Suprapubic skin (tissue), 4 donors: ENCODE measurements at regions not wholly inside any gene's neighbourhood (a gene's known extent, or its start where the extent isn't known, plus 50 kb on each side); places are given as distances from the start of the nearest gene placed in this dataset.

Source experiments
- DNase-seq, 2 donors: peaks; one replicate each; pipeline ENCODE4 v3.0.0-alpha.2; 2019; ENCODE audit warnings: low spot score in 2 of 2
- H3K27ac ChIP-seq: fragments of 200-600 bp; sonication (generic); one replicate; pipeline ENCODE4 v1.5.1; 2019
- H3K27me3 ChIP-seq: fragments of 200-600 bp; sonication (generic); one replicate; pipeline ENCODE4 v1.5.1; 2019
- H3K36me3 ChIP-seq: fragments of 200-600 bp; sonication (generic); one replicate; pipeline ENCODE4 v1.5.1; 2019
- H3K4me1 ChIP-seq: fragments of 200-600 bp; sonication (generic); one replicate; pipeline ENCODE4 v1.5.1; 2019
- H3K4me3 ChIP-seq: fragments of 200-600 bp; sonication (generic); one replicate; pipeline ENCODE4 v1.5.1; 2019; ENCODE audit warnings: mild to moderate bottlenecking
- H3K9me3 ChIP-seq: fragments of 200-600 bp; sonication (generic); one replicate; pipeline ENCODE4 v1.5.1; 2019
- EP300 ChIP-seq: sonication (generic); formaldehyde crosslinking; IDR thresholded peaks from one replicate; pipeline ENCODE4 v1.6.1; 2017; ENCODE audit warnings: antibody characterized with exemption
- POLR2A ChIP-seq, 2 donors: fragments of 450-650 bp; IDR thresholded peaks; one replicate each; pipeline ENCODE4 v1.6.1; 2017; ENCODE audit warnings: antibody characterized with exemption in 2 of 2, mild to moderate bottlenecking in 2 of 2, moderate library complexity in 2 of 2
- POLR2AphosphoS5 ChIP-seq, 3 donors: sonication (generic); formaldehyde crosslinking; IDR thresholded peaks; one replicate each; pipeline ENCODE4 v1.6.1; 2017; ENCODE audit warnings: antibody characterized with exemption in 3 of 3
- whole genome bisulfite sequencing: methylation state at CpG from one replicate; pipeline ENCODE4 v1.1.5; 2018; 5-methylcytosine and 5-hydroxymethylcytosine counted together
- TF ChIP-seq, protein P1 (sequence below), 2 donors: fragments of 200-600 bp in 1 of 2; fragments of 450-650 bp in 1 of 2; sonication (generic) in 1 of 2; IDR thresholded peaks; one replicate each; pipeline ENCODE4 v1.5.1; 2016 to 2019; ENCODE audit warnings: antibody characterized with exemption in 2 of 2, mild to moderate bottlenecking in 1 of 2, moderate library complexity in 1 of 2

DNA sequence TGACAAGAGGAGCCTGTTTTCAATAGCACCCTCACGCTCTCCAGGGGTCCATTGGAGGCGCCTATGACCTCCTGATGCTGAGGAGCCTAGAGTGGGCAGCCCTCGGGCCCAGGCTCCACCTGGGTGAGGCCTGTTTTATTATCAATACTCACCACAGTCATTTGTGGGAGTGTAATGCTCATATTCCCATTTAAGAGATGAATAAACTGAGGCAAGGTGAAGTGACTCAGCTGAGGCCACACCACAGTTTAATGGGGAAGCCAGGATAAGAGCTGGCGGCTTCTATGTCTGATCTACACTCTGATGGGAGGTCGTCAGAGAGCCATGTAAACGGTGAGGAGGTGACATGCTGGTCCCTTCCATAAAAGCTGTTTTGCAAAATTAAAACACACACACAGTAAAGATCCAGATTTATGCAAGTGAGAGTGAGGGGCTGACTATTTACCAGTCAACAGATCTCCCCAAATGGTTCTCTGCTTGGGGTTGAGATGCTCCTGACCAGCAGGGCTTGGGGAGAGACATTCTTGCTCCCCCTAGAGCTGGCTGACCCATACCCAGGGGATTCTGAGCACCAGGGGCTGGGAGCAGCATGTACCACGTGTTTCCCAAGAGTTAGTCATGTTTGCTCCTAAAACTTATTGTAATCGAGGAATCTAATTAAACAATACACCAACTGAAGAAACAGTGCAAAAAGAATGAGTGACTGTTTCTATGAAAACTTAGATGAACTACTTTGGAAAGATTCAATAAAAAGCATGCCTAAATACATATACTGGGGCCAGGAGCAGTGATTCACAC, 81.0 kb upstream of the INSIG1 start:
- Histone ChIP-seq H3K9me3 (no peaks in the 10 kb centered on the region), H3K4me3 (no peak overlapping the region), H3K36me3 (no peaks in the 10 kb centered on the region), H3K27me3 (peaks cover 28% of the 10 kb centered on the region), H3K27ac (no peak overlapping the region), H3K4me1 (peaks cover 16% of the 10 kb centered on the region)
- peak in 1 of 2 donors; percentile 22 for DNase-seq
- 87% methylated on average over 8 of the region's 8 CpGs for WGBS
- TF ChIP-seq, protein P1, sequence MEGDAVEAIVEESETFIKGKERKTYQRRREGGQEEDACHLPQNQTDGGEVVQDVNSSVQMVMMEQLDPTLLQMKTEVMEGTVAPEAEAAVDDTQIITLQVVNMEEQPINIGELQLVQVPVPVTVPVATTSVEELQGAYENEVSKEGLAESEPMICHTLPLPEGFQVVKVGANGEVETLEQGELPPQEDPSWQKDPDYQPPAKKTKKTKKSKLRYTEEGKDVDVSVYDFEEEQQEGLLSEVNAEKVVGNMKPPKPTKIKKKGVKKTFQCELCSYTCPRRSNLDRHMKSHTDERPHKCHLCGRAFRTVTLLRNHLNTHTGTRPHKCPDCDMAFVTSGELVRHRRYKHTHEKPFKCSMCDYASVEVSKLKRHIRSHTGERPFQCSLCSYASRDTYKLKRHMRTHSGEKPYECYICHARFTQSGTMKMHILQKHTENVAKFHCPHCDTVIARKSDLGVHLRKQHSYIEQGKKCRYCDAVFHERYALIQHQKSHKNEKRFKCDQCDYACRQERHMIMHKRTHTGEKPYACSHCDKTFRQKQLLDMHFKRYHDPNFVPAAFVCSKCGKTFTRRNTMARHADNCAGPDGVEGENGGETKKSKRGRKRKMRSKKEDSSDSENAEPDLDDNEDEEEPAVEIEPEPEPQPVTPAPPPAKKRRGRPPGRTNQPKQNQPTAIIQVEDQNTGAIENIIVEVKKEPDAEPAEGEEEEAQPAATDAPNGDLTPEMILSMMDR (IDR thresholded peaks at IDR 0.05) = no peak
- TF ChIP-seq EP300 (no peak), POLR2A (IDR thresholded peaks at IDR 0.05) (no peak), POLR2AphosphoS5 (IDR thresholded peaks at IDR 0.05) (no peak)

DNA sequence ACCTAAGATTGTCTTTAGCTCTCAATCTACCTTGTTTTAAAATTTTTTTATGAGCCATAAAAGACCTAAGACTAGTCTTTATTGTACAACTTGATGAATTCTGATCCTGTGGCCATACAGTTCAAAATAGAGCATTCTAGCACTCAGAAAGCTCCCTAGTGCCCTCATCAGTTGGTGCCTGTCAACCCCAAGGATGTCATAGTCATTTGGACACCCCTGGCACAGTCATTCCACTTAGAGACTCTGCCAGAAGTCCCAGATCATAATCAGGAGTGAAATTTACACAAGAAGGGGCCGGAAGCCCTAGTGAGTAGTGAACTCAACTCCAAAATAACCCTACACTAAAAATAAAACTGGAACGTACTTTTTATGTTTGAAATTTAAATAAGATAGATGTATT, 80.0 kb upstream of the INSIG1 start:
- Histone ChIP-seq H3K4me1 (peaks cover 16% of the 10 kb centered on the region), H3K36me3 (no peaks in the 10 kb centered on the region), H3K27ac (no peak overlapping the region), H3K4me3 (no peak overlapping the region), H3K27me3 (peaks cover 28% of the 10 kb centered on the region), H3K9me3 (no peaks in the 10 kb centered on the region)
- DNase-seq = peak in 1 of 2 donors; percentile 4
- WGBS = 69% methylated on average over 2 of the region's 2 CpGs
- TF ChIP-seq POLR2AphosphoS5 (IDR thresholded peaks at IDR 0.05) = no peak
- TF ChIP-seq EP300 = no peak
- TF ChIP-seq POLR2A (IDR thresholded peaks at IDR 0.05) = no peak
- TF ChIP-seq, protein P1 (IDR thresholded peaks at IDR 0.05) = no peak

DNA sequence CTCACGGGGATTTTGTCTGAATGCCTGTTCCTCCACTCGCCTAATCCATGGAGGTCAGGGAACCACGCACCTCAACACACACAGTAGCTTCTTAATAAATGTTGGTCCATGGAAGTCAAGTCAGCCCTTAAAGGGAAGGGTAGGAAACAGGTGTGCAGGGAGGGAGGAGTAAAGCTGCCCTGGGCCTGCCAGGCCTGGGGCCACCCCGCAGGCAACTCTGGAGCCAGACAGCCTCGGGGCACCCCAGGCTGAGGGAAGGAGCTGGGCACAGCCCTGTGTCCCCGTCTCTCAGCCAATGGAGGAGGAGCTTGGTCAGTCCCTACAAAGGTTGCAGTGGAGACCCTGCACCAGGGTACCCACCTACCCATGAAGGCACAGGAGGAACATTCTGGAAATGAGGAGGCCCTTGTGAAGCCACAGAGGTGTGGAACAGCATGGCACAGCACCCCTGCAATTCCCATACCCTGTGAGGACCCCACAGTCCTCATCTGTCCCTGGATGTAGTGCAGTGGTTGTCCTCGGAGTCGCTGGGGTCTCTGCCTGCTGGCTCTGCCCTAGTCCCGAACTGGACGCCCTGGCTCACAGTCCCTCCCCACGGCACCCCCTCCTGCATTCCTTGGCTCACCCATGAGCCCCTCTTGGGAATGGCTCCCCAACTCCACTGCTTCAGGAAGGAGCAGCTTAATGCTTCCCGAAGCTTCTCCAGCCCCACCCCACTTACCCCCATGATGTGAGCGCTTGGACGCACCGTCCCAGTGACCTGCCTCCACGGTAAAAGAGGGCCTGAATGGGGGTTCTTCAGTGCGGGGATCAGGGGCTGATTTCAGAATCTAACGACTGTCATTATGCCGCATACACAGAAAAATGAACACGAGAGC, 79.2 kb upstream of the INSIG1 start:
- Histone ChIP-seq H3K27ac (no peak overlapping the region), H3K4me3 (no peak overlapping the region), H3K27me3 (peaks cover 28% of the 10 kb centered on the region), H3K9me3 (no peaks in the 10 kb centered on the region), H3K36me3 (no peaks in the 10 kb centered on the region), H3K4me1 (peaks cover 16% of the 10 kb centered on the region)
- TF ChIP-seq, protein P1 (IDR thresholded peaks at IDR 0.05) = no peak
- TF ChIP-seq POLR2A (IDR thresholded peaks at IDR 0.05) (no peak), POLR2AphosphoS5 (IDR thresholded peaks at IDR 0.05) (no peak), EP300 (no peak)
- WGBS = 92% methylated on average over 10 of the region's 20 CpGs
- peak in 1 of 2 donors; percentile 60 for DNase-seq

DNA sequence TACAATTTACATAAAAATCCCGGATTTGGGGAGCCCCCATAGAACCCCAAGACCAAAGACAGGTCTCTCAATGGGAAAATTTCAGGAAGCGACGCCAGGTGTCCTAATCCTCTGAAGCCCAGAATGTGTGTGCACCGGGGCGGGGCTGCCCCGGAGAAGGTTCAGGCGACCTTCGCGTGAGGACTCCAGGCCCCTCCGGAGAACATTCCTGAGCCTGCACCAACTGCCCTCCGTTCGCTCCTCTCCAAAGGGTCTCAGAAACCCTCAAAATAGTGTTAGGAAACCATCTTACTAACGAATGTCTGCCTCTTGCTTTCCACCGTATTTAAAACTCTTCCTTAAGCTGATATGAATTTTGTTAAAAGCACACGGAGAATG, 78.5 kb upstream of the INSIG1 start:
- Histone ChIP-seq H3K27ac (no peak overlapping the region), H3K36me3 (no peaks in the 10 kb centered on the region), H3K9me3 (no peaks in the 10 kb centered on the region), H3K4me3 (no peak overlapping the region), H3K27me3 (peaks cover 25% of the 10 kb centered on the region), H3K4me1 (peaks cover 9% of the 10 kb centered on the region)
- no peak for TF ChIP-seq POLR2A (IDR thresholded peaks at IDR 0.05)
- TF ChIP-seq, protein P1 (IDR thresholded peaks at IDR 0.05) = no peak
- TF ChIP-seq EP300 = no peak
- no peak for TF ChIP-seq POLR2AphosphoS5 (IDR thresholded peaks at IDR 0.05)
- DNase-seq = peak in 1 of 2 donors; percentile 67
- 91% methylated on average over 13 of the region's 15 CpGs for WGBS
